HCT116 (cell line): ENCODE measurements at regions not wholly inside any gene's neighbourhood (a gene's known extent, or its start where the extent isn't known, plus 50 kb on each side); places are given as distances from the start of the nearest gene placed in this dataset.
A peak's percentile ranks its signal among the peaks of the same experiment; 100 is the strongest.

Experiments
- ATAC-seq: fragments of 200-7000 bp; cut with Tn5 transposase; 2 replicates; pipeline ENCODE4 v1.9.1; 2020; ENCODE audit warnings: mild to moderate bottlenecking, moderate library complexity
- BruUV-seq: library from RNA; stranded (reverse); fragments of 400-500 nt; replicated peaks from 2 replicates; lab custom pipeline; 2021; lab: Mats Ljungman, UMichigan
- CTCF ChIA-PET: fragments of 300-600 bp; sonication (Branson Sonifier 250); formaldehyde crosslinking; loops from one replicate; lab custom pipeline; 2021; ENCODE audit warnings: antibody characterized with exemption; lab: Charles Lee
- POLR2A ChIA-PET: fragments of 300-600, 350-600 bp; sonication (Branson Sonifier 250); formaldehyde crosslinking; loops from one replicate; lab custom pipeline; 2021; ENCODE audit warnings: antibody characterized with exemption; lab: Charles Lee
- RAD21 ChIA-PET, 2 experiments: fragments of 300-600 bp; sonication (Branson Sonifier 250); formaldehyde crosslinking; loops; one replicate each; lab custom pipeline; 2023; ENCODE audit warnings: low total read pairs in 2 of 2; ENCODE audit not compliant: uncharacterized antibody in 2 of 2, unreplicated experiment in 2 of 2, low non-redundant PET in 1 of 2; lab: Charles Lee
- DNase-seq: peaks from one replicate; pipeline ENCODE4 v3.0.0-alpha.2; 2010; ENCODE audit warnings: low read depth, low spot score
- H2AFZ ChIP-seq: fragments of 200-600 bp; shearing (Covaris generic), sonication (generic); 2 replicates; pipeline ENCODE4 v1.6.1; 2017; ENCODE audit warnings: low read depth, mixed run types, mixed read lengths, antibody characterized with exemption, low read length; ENCODE audit not compliant: poor library complexity, severe bottlenecking
- H3K27ac ChIP-seq: 2 replicates; pipeline ENCODE4 v1.5.1; 2012; ENCODE audit warnings: low read depth, low read length
- H3K27me3 ChIP-seq: fragments of 200-600 bp; sonication (generic); 2 replicates; pipeline ENCODE4 v1.6.1; 2016; ENCODE audit warnings: mixed run types, low read length, mixed read lengths; ENCODE audit not compliant: insufficient read depth
- H3K36me3 ChIP-seq, 2 experiments: fragments of 200-500 bp in 1 of 2; fragments of 200-600 bp in 1 of 2; sonication (Bioruptor generic) in 1 of 2; sonication (generic) in 1 of 2; 2 replicates each; pipeline versions ENCODE4 v1.5.1 to v1.6.1; 2014 to 2016; ENCODE audit warnings: low read length in 2 of 2, inconsistent platforms in 1 of 2, mixed read lengths in 1 of 2, mixed run types in 1 of 2; ENCODE audit not compliant: insufficient read depth in 2 of 2, control insufficient read depth in 1 of 2
- H3K4me1 ChIP-seq, 2 experiments: fragments of 200-600 bp in 1 of 2; sonication (generic) in 1 of 2; 2 replicates each; pipeline versions ENCODE4 v1.5.1 to v1.6.1; 2012 to 2017; ENCODE audit warnings: low read length in 2 of 2, inconsistent platforms in 1 of 2, mild to moderate bottlenecking in 1 of 2, mixed read lengths in 1 of 2, mixed run types in 1 of 2, moderate library complexity in 1 of 2; ENCODE audit not compliant: insufficient read depth in 2 of 2, control insufficient read depth in 1 of 2
- H3K4me2 ChIP-seq: fragments of 200-600 bp; sonication (generic); 2 replicates; pipeline ENCODE4 v1.6.1; 2017; ENCODE audit warnings: mixed run types, low read length, mixed read lengths
- H3K4me3 ChIP-seq, 2 experiments: fragments of 200-600 bp in 1 of 2; sonication (generic) in 1 of 2; replicated peaks in 1 of 2; 2 replicates each; pipeline ENCODE4 v1.5.1; 2011 to 2016; ENCODE audit warnings: low read length in 2 of 2, control low read depth in 1 of 2, low read depth in 1 of 2, mild to moderate bottlenecking in 1 of 2, mixed read lengths in 1 of 2, mixed run types in 1 of 2
- H3K79me2 ChIP-seq: fragments of 200-600 bp; sonication (generic); 2 replicates; pipeline ENCODE4 v1.6.1; 2017; ENCODE audit warnings: mild to moderate bottlenecking, mixed run types, low read length, moderate library complexity, mixed read lengths; ENCODE audit not compliant: insufficient read depth
- H3K9ac ChIP-seq: fragments of 200-600 bp; sonication (generic); 2 replicates; pipeline ENCODE4 v1.6.1; 2016; ENCODE audit warnings: low read length, mixed read lengths
- H3K9me2 ChIP-seq: fragments of 200-600 bp; sonication (generic), shearing (Covaris generic); 2 replicates; pipeline ENCODE4 v1.6.1; 2017; ENCODE audit warnings: mixed run types, mild to moderate bottlenecking, moderate library complexity; ENCODE audit not compliant: insufficient read depth
- H3K9me3 ChIP-seq, 2 experiments: fragments of 200-500 bp in 1 of 2; fragments of 200-600 bp in 1 of 2; sonication (Bioruptor generic) in 1 of 2; sonication (generic) in 1 of 2; 2 replicates each; pipeline ENCODE4 v1.6.1; 2014 to 2017; ENCODE audit warnings: low read length in 2 of 2, mixed read lengths in 2 of 2, inconsistent platforms in 1 of 2, low read depth in 1 of 2, mild to moderate bottlenecking in 1 of 2, mixed run types in 1 of 2, moderate library complexity in 1 of 2; ENCODE audit not compliant: control insufficient read depth in 1 of 2, insufficient read depth in 1 of 2
- H4K20me1 ChIP-seq: fragments of 200-600 bp; sonication (generic), shearing (Covaris generic); 2 replicates; pipeline ENCODE4 v1.6.1; 2017; ENCODE audit warnings: mixed run types, mild to moderate bottlenecking, moderate library complexity; ENCODE audit not compliant: insufficient read depth
- CBX3 ChIP-seq: IDR thresholded peaks from 2 replicates; pipeline ENCODE4 v1.6.1; 2012; ENCODE audit warnings: low read depth
- CEBPB ChIP-seq: IDR thresholded peaks from 2 replicates; pipeline ENCODE4 v1.6.1; 2012; ENCODE audit warnings: low read depth
- EGR1 ChIP-seq: IDR thresholded peaks from 2 replicates; pipeline ENCODE4 v1.6.1; 2012; ENCODE audit warnings: low read depth
- ELF1 ChIP-seq: IDR thresholded peaks from 2 replicates; pipeline ENCODE4 v1.6.1; 2012; ENCODE audit warnings: low read depth, borderline replicate concordance
- FOSL1 ChIP-seq: IDR thresholded peaks from 2 replicates; pipeline ENCODE4 v1.6.1; 2012; ENCODE audit warnings: low read depth
- JUND ChIP-seq: IDR thresholded peaks from 2 replicates; pipeline ENCODE4 v1.6.1; 2012
- MAX ChIP-seq: IDR thresholded peaks from 2 replicates; pipeline ENCODE4 v1.6.1; 2012
- POLR2A ChIP-seq: IDR thresholded peaks from 2 replicates; pipeline ENCODE4 v1.7.0; 2011; ENCODE audit warnings: borderline replicate concordance; ENCODE audit not compliant: insufficient read depth, insufficient read length; ENCODE audit errors: extremely low read depth
- POLR2AphosphoS5 ChIP-seq: IDR thresholded peaks from 2 replicates; pipeline ENCODE4 v1.6.1; 2011; ENCODE audit warnings: mild to moderate bottlenecking, low read depth, low read length, moderate library complexity
- RAD21 ChIP-seq: IDR thresholded peaks from 2 replicates; pipeline ENCODE4 v1.6.1; 2012; ENCODE audit warnings: low read depth, mild to moderate bottlenecking
- REST ChIP-seq: IDR thresholded peaks from 2 replicates; pipeline ENCODE4 v1.6.1; 2012; ENCODE audit warnings: low read depth
- SIN3A ChIP-seq: IDR thresholded peaks from 2 replicates; pipeline ENCODE4 v1.6.1; 2012; ENCODE audit warnings: low read depth
- SP1 ChIP-seq: IDR thresholded peaks from 2 replicates; pipeline ENCODE4 v1.6.1; 2012; ENCODE audit warnings: low read depth
- TCF7L2 ChIP-seq: IDR thresholded peaks from 2 replicates; pipeline ENCODE4 v1.7.0; 2011; ENCODE audit warnings: borderline replicate concordance, inconsistent platforms; ENCODE audit not compliant: insufficient read depth, insufficient read length; ENCODE audit errors: extremely low read depth
- ZBTB33 ChIP-seq: IDR thresholded peaks from 2 replicates; pipeline ENCODE4 v1.6.1; 2011; ENCODE audit warnings: mild to moderate bottlenecking, low read length, moderate library complexity; ENCODE audit not compliant: insufficient replicate concordance; ENCODE audit errors: extremely low read depth
- ZFX ChIP-seq: fragments of 450-650 bp; IDR thresholded peaks from 2 replicates; pipeline ENCODE4 v1.6.1; 2017
- ZNF274 ChIP-seq: fragments of 200-500 bp; sonication (Bioruptor generic); IDR thresholded peaks from 2 replicates; pipeline ENCODE4 v1.6.1; 2014; ENCODE audit warnings: mild to moderate bottlenecking, low read depth, low read length, inconsistent platforms
- intact Hi-C: fragments of 100-400 bp; cut with micrococcal nuclease; formaldehyde crosslinking; loops from 2 replicates; pipeline ENCODE4 v1.10.0; 2022

- H3K79me2 ChIP-seq: no peaks in the 10 kb centered on the region
- no TSS peak for BruUV-seq
- no peaks in the 10 kb centered on the region for H3K36me3 ChIP-seq
- TF ChIP-seq ZFX: no peak
- no peak for TF ChIP-seq ELF1
- TF ChIP-seq REST: no peak
- TF ChIP-seq ZNF274: no peak
- TF ChIP-seq POLR2AphosphoS5: no peak
- no peak for TF ChIP-seq CEBPB
- no peak for TF ChIP-seq RAD21
- no peaks in the 10 kb centered on the region for H4K20me1 ChIP-seq
- ChIA-PET CTCF (no interaction called here), POLR2A (no interaction called here), RAD21 (no interaction called here)
- H3K27me3 ChIP-seq: no peaks in the 10 kb centered on the region
- no peaks in the 10 kb centered on the region for H3K9me2 ChIP-seq
- H3K4me3 ChIP-seq: no peak overlapping the region
- peaks cover 11 to 35% of the 10 kb centered on the region in 2 experiments for H3K4me1 ChIP-seq
- no peak overlapping the region for H3K9ac ChIP-seq
- no peak for ATAC-seq
- H3K9me3 ChIP-seq: no peaks in the 10 kb centered on the region
- intact Hi-C loops: no loop called here
- no peak overlapping the region for H3K4me2 ChIP-seq
- H2AFZ ChIP-seq: no peak overlapping the region
- DNase-seq: no peak
- no peak overlapping the region for H3K27ac ChIP-seq
Observed at GRCh38 chr15:62737551-62737950, 305.0 kb upstream of the TPM1 start.

- H3K27me3 ChIP-seq: no peaks in the 10 kb centered on the region
- DNase-seq: peak; percentile 68
- H3K9me3 ChIP-seq: no peaks in the 10 kb centered on the region
- no peak overlapping the region for H2AFZ ChIP-seq
- no peaks in the 10 kb centered on the region for H3K36me3 ChIP-seq
- peak overlapping the region; percentile 63 for H3K4me2 ChIP-seq
- H3K9ac ChIP-seq: no peak overlapping the region
- ChIA-PET RAD21 (no interaction called here), POLR2A (no interaction called here), CTCF (no interaction called here)
- H3K9me2 ChIP-seq: no peaks in the 10 kb centered on the region
- no peak overlapping the region for H3K27ac ChIP-seq
- H3K79me2 ChIP-seq: no peaks in the 10 kb centered on the region
- no TSS peak for BruUV-seq
- TF ChIP-seq EGR1 (no peak), SIN3A (no peak), ZFX (no peak), FOSL1 (peak; percentile 79), CBX3 (peak; percentile 40; the same call in 1 of the 2 replicates), SP1 (peak; percentile 44), ZBTB33 (no peak), POLR2A (no peak), RAD21 (peak; percentile 9; the same call in 1 of the 2 replicates), MAX (peak; percentile 59; the same call in 1 of the 2 replicates), TCF7L2 (no peak), JUND (peak; percentile 76), POLR2AphosphoS5 (no peak)
- H3K4me3 ChIP-seq: no peak overlapping the region
- intact Hi-C loops: no loop called here
- peaks cover 11 to 40% of the 10 kb centered on the region in 2 experiments for H3K4me1 ChIP-seq
- peak; percentile 79 for ATAC-seq
- no peaks in the 10 kb centered on the region for H4K20me1 ChIP-seq
Observed at GRCh38 chr15:62739082-62739481, 303.5 kb upstream of the TPM1 start.
